Keratinocyte (primary cell): ENCODE measurements at regions not wholly inside any gene's neighbourhood (a gene's known extent, or its start where the extent isn't known, plus 50 kb on each side); places are given as distances from the start of the nearest gene placed in this dataset.

Experiments
- DNase-seq: peaks from one replicate; pipeline ENCODE4 v3.0.0-alpha.2; 2011; ENCODE audit warnings: low read depth, missing footprints, low spot score
- FAIRE-seq: peaks from 2 replicates; lab custom pipeline; 2011; peaks lifted over from hg19 to GRCh38; lab: Jason Lieb, UNC
- H2AFZ ChIP-seq: 2 replicates; pipeline ENCODE4 v1.6.0; 2012; ENCODE audit warnings: low read length, control low read depth, inconsistent platforms; ENCODE audit not compliant: control insufficient read depth
- H3K27ac ChIP-seq: 2 replicates; pipeline ENCODE4 v1.5.1; 2011; ENCODE audit warnings: low read length; ENCODE audit not compliant: control insufficient read depth, insufficient read depth
- H3K27me3 ChIP-seq: 3 replicates; pipeline ENCODE4 v1.6.0; 2011; ENCODE audit warnings: low read length; ENCODE audit not compliant: control insufficient read depth, insufficient read depth; ENCODE audit errors: extremely low read depth
- H3K36me3 ChIP-seq, 2 experiments: 2 replicates in 1 of 2; 3 replicates in 1 of 2; pipeline ENCODE4 v1.5.1; 2011; ENCODE audit warnings: low read length in 2 of 2, mild to moderate bottlenecking in 1 of 2; ENCODE audit not compliant: control insufficient read depth in 2 of 2, insufficient read depth in 2 of 2; ENCODE audit errors: extremely low read depth in 1 of 2
- H3K4me1 ChIP-seq: 3 replicates; pipeline ENCODE4 v1.5.1; 2011; ENCODE audit warnings: low read length; ENCODE audit not compliant: control insufficient read depth, insufficient read depth; ENCODE audit errors: extremely low read depth
- H3K4me2 ChIP-seq: 3 replicates; pipeline ENCODE4 v1.6.0; 2011; ENCODE audit warnings: low read depth, low read length; ENCODE audit not compliant: control insufficient read depth, insufficient read depth; ENCODE audit errors: extremely low read depth
- H3K4me3 ChIP-seq, 3 experiments: fragments of 200-600 bp in 1 of 3; sonication (generic) in 1 of 3; 2 replicates in 2 of 3; 3 replicates in 1 of 3; pipeline ENCODE4 v1.5.1; 2011 to 2016; ENCODE audit warnings: low read length in 3 of 3, mild to moderate bottlenecking in 3 of 3, control low read depth in 2 of 3, inconsistent platforms in 1 of 3, low read depth in 1 of 3, mixed read lengths in 1 of 3, mixed run types in 1 of 3, moderate library complexity in 1 of 3; ENCODE audit not compliant: control insufficient read depth in 2 of 3, insufficient read depth in 2 of 3; ENCODE audit errors: extremely low read depth in 1 of 3
- H3K79me2 ChIP-seq: 2 replicates; pipeline ENCODE4 v1.6.0; 2012; ENCODE audit warnings: low read length; ENCODE audit not compliant: control insufficient read depth, insufficient read depth
- H3K9ac ChIP-seq: 3 replicates; pipeline ENCODE4 v1.6.0; 2011; ENCODE audit warnings: low read length; ENCODE audit not compliant: control insufficient read depth, insufficient read depth; ENCODE audit errors: extremely low read depth
- H3K9me1 ChIP-seq: 3 replicates; pipeline ENCODE4 v1.6.0; 2011; ENCODE audit warnings: low read length; ENCODE audit not compliant: control insufficient read depth, insufficient read depth; ENCODE audit errors: extremely low read depth
- H3K9me3 ChIP-seq: 2 replicates; pipeline ENCODE4 v1.5.1; 2012; ENCODE audit warnings: low read depth, low read length; ENCODE audit not compliant: control insufficient read depth
- H4K20me1 ChIP-seq: 3 replicates; pipeline ENCODE4 v1.6.0; 2011; ENCODE audit warnings: low read length; ENCODE audit not compliant: control insufficient read depth, insufficient read depth; ENCODE audit errors: extremely low read depth
- CTCF ChIP-seq, 3 experiments: IDR thresholded peaks in 1 of 3; conservative IDR thresholded peaks in 1 of 3; optimal IDR thresholded peaks in 1 of 3; 2 replicates in 2 of 3; 3 replicates in 1 of 3; pipeline versions ENCODE3 to v1.5.1; 2011; ENCODE audit warnings: low read length in 3 of 3, mild to moderate bottlenecking in 3 of 3, moderate library complexity in 2 of 3, control low read depth in 1 of 3, inconsistent platforms in 1 of 3; ENCODE audit not compliant: insufficient read depth in 2 of 3; ENCODE audit errors: extremely low read depth in 1 of 3
- EZH2 ChIP-seq: IDR thresholded peaks from one replicate; pipeline ENCODE4 v1.6.1; 2012; ENCODE audit warnings: inconsistent platforms, mild to moderate bottlenecking, low read length, moderate library complexity
- dilution Hi-C: fragments of 300-500 bp; cut with MboI; formaldehyde crosslinking; loops from one replicate; pipeline ENCODE4 v1.7.0; 2020; ENCODE audit warnings: low sequenced_read_pairs; ENCODE audit not compliant: extremely low pct_ligation_motif_present

DNA sequence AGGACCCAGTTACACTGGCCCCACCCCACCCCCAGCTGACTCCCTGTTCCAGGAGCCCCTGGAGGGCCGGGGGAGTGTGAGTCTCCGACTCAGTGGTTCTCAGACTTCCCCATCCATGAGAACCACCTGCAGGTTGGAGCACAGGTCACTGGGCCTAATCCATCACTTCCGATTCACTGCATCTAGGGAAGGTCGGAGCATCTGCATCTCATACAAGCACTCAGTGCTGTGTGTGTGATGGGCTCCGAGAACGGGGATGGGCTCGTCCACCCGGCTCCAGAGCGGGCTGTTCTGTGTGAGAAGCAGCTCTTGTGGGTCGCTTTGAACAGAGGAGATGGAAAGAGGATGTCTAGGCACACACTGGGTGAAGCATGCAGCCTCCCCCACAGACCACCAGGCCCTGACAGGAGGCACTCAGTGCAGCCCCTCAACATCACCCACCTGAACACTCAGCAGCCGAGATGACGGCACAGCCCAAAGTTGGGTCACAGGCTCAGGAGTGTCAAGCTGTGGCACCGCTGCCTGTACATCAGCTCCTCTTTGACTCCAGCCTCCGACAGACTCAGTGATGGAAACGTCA lies 541.4 kb downstream of the BRD1 start:
- Histone ChIP-seq H3K9ac (no peak overlapping the region), H3K4me2 (no peak overlapping the region), H3K79me2 (no peaks in the 10 kb centered on the region), H3K4me3 (no peak overlapping the region), H3K4me1 (no peaks in the 10 kb centered on the region), H2AFZ (no peak overlapping the region), H3K27me3 (no peaks in the 10 kb centered on the region), H3K36me3 (no peaks in the 10 kb centered on the region), H3K9me3 (peaks cover 16% of the 10 kb centered on the region), H4K20me1 (no peaks in the 10 kb centered on the region), H3K27ac (no peak overlapping the region), H3K9me1 (no peaks in the 10 kb centered on the region)
- no peak for FAIRE-seq
- TF ChIP-seq EZH2 (no peak), CTCF (optimal IDR thresholded peaks at IDR 0.05 in 1 of 3, IDR thresholded peaks at IDR 0.05 in 1 of 3, conservative IDR thresholded peaks at IDR 0.05 in 1 of 3; ENCODE audit: extremely low read depth in 1 of 3, insufficient read depth in 2 of 3, low read length in 3 of 3) (no peak)
- dilution Hi-C loops = no loop called here
- no peak for DNase-seq

- DNase-seq (no peak), FAIRE-seq (no peak)
- Histone ChIP-seq H3K9ac (no peak overlapping the region), H3K79me2 (no peaks in the 10 kb centered on the region), H3K36me3 (no peaks in the 10 kb centered on the region), H4K20me1 (no peaks in the 10 kb centered on the region), H2AFZ (no peak overlapping the region), H3K4me3 (no peak overlapping the region), H3K4me2 (no peak overlapping the region), H3K9me3 (peaks cover 18% of the 10 kb centered on the region), H3K27me3 (no peaks in the 10 kb centered on the region), H3K9me1 (no peaks in the 10 kb centered on the region), H3K27ac (no peak overlapping the region), H3K4me1 (no peaks in the 10 kb centered on the region)
- no peak for TF ChIP-seq CTCF (optimal IDR thresholded peaks at IDR 0.05 in 1 of 3, IDR thresholded peaks at IDR 0.05 in 1 of 3, conservative IDR thresholded peaks at IDR 0.05 in 1 of 3; ENCODE audit: extremely low read depth in 1 of 3, insufficient read depth in 2 of 3, low read length in 3 of 3)
- no peak for TF ChIP-seq EZH2
- dilution Hi-C loops = no loop called here
These were observed 542.7 kb downstream of the BRD1 start for GRCh38 chr22:49284931-49285330.
